ENCODE measurements at regions not wholly inside any gene's neighbourhood (a gene's known extent, or its start where the extent isn't known, plus 50 kb on each side); places are given as distances from the start of the nearest gene placed in this dataset.
A peak's percentile ranks its signal among the peaks of the same experiment; 100 is the strongest.

GRCh38 chr4:173758132-173758531 lies 228.1 kb upstream of the HAND2 start:
- Histone ChIP-seq H3K4me3 (ENCODE audit: low read depth, low read length) (no peak overlapping the region), H3K27me3 (ENCODE audit: control insufficient read depth, insufficient read depth, low read length) (no peaks in the 10 kb centered on the region), H3K9me3 (ENCODE audit: control insufficient read depth, insufficient read depth, low read length) (no peaks in the 10 kb centered on the region), H3K27ac (ENCODE audit: low read depth, low read length) (no peak overlapping the region)
- no peak for TF ChIP-seq CTCF (IDR thresholded peaks at IDR 0.05; ENCODE audit: low read depth, low read length)
- DNase-seq (ENCODE audit: low read depth, low spot score): no peak
- CTCF ChIA-PET: interaction anchor here (0.6 to 2.6 kb wide), 3 partner anchors 24 to 494 kb away, joined by 3 to 7 read pairs (median 3); no protein-coding TSS in a partner anchor
- POLR2A ChIA-PET: interaction anchor here (0.6 kb wide), 1 partner anchor 166 kb away, joined by 3 read pairs; no protein-coding TSS in a partner anchor

GRCh38 chr4:173753408-173753807 lies 223.4 kb upstream of the HAND2 start:
- DNase-seq (ENCODE audit: low read depth, low spot score): no peak
- no peaks in the 10 kb centered on the region for H3K27me3 ChIP-seq (ENCODE audit: control insufficient read depth, insufficient read depth, low read length)
- no peak overlapping the region for H3K4me3 ChIP-seq (ENCODE audit: low read depth, low read length)
- TF ChIP-seq CTCF (IDR thresholded peaks at IDR 0.05; ENCODE audit: low read depth, low read length): no peak
- POLR2A ChIA-PET: no interaction called here
- H3K9me3 ChIP-seq (ENCODE audit: control insufficient read depth, insufficient read depth, low read length): no peaks in the 10 kb centered on the region
- CTCF ChIA-PET: no interaction called here
- no peak overlapping the region for H3K27ac ChIP-seq (ENCODE audit: low read depth, low read length)

- CTCF ChIA-PET: interaction anchor here (0.6 to 1.5 kb wide), 5 partner anchors 9 to 247 kb away, joined by 3 to 6 read pairs (median 3); no protein-coding TSS in a partner anchor
- H3K27ac ChIP-seq (ENCODE audit: low read depth, low read length): no peak overlapping the region
These were observed 222.7 kb upstream of the HAND2 start for GRCh38 chr4:173752610-173753230.

GRCh38 chr4:173748353-173748752 lies 218.3 kb upstream of the HAND2 start:
- ChIA-PET POLR2A (no interaction called here), CTCF (interaction anchor here (0.8 to 1.3 kb wide), 3 partner anchors 323 to 550 kb away, joined by 3 read pairs; no protein-coding TSS in a partner anchor)
- TF ChIP-seq CTCF (IDR thresholded peaks at IDR 0.05; ENCODE audit: low read depth, low read length): peak; percentile 32; the same call in 1 of the 2 replicates
- no peak for DNase-seq (ENCODE audit: low read depth, low spot score)
- Histone ChIP-seq H3K9me3 (ENCODE audit: control insufficient read depth, insufficient read depth, low read length) (no peaks in the 10 kb centered on the region), H3K27ac (ENCODE audit: low read depth, low read length) (no peak overlapping the region), H3K4me3 (ENCODE audit: low read depth, low read length) (no peak overlapping the region), H3K27me3 (ENCODE audit: control insufficient read depth, insufficient read depth, low read length) (no peaks in the 10 kb centered on the region)

More at GRCh38 chr4:173752610-173753230, 222.7 kb upstream of the HAND2 start:
- Histone ChIP-seq H3K27me3 (ENCODE audit: control insufficient read depth, insufficient read depth, low read length) (no peaks in the 10 kb centered on the region), H3K4me3 (ENCODE audit: low read depth, low read length) (no peak overlapping the region), H3K9me3 (ENCODE audit: control insufficient read depth, insufficient read depth, low read length) (no peaks in the 10 kb centered on the region)
- POLR2A ChIA-PET: no interaction called here
- no peak for DNase-seq (ENCODE audit: low read depth, low spot score)
- peak; percentile 37; the same call in 1 of the 2 replicates for TF ChIP-seq CTCF (IDR thresholded peaks at IDR 0.05; ENCODE audit: low read depth, low read length)

- POLR2A ChIA-PET: no interaction called here
- CTCF ChIA-PET: interaction anchor here (0.8 to 1.3 kb wide), 3 partner anchors 322 to 551 kb away, joined by 3 read pairs; no protein-coding TSS in a partner anchor
- Histone ChIP-seq H3K27me3 (ENCODE audit: control insufficient read depth, insufficient read depth, low read length) (no peaks in the 10 kb centered on the region), H3K9me3 (ENCODE audit: control insufficient read depth, insufficient read depth, low read length) (no peaks in the 10 kb centered on the region), H3K4me3 (ENCODE audit: low read depth, low read length) (no peak overlapping the region), H3K27ac (ENCODE audit: low read depth, low read length) (no peak overlapping the region)
- no peak for DNase-seq (ENCODE audit: low read depth, low spot score)
- no peak for TF ChIP-seq CTCF (IDR thresholded peaks at IDR 0.05; ENCODE audit: low read depth, low read length)
These were observed 217.7 kb upstream of the HAND2 start for GRCh38 chr4:173747537-173748257.

Measured in AG04450 (cell line).